HepG2 (cell line): ENCODE measurements at regions not wholly inside any gene's neighbourhood (a gene's known extent, or its start where the extent isn't known, plus 50 kb on each side); places are given as distances from the start of the nearest gene placed in this dataset.

ENCODE experiments used
- BCL6 ChIP-seq: IDR thresholded peaks from 2 replicates; pipeline ENCODE4 v1.6.1; 2016; ENCODE audit warnings: missing genetic modification reagents, missing compliant biosample characterization
- CBX5 ChIP-seq: sonication (generic); formaldehyde crosslinking; IDR thresholded peaks from 2 replicates; pipeline ENCODE4 v1.4.0; 2020; ENCODE audit warnings: missing genetic modification reagents, borderline replicate concordance
- EZH2 ChIP-seq: conservative IDR thresholded peaks from 2 replicates; pipeline ENCODE4 v1.6.1; 2012; ENCODE audit warnings: mild to moderate bottlenecking, low read depth, low read length, moderate library complexity
- IRF9 ChIP-seq: sonication (generic); formaldehyde crosslinking; IDR thresholded peaks from 2 replicates; pipeline ENCODE4 v1.8.0; 2022; ENCODE audit warnings: missing genetic modification reagents, mild to moderate bottlenecking, borderline replicate concordance
- RFX3 ChIP-seq: IDR thresholded peaks from 2 replicates; pipeline ENCODE4 v1.6.1; 2016; ENCODE audit warnings: missing biosample characterization, missing genetic modification reagents
- ZNF430 ChIP-seq: sonication (generic); formaldehyde crosslinking; IDR thresholded peaks from 2 replicates; pipeline ENCODE4 v1.9.0; 2021; ENCODE audit warnings: mild to moderate bottlenecking, missing genetic modification reagents
- ZNF619 ChIP-seq: sonication (generic); formaldehyde crosslinking; IDR thresholded peaks from 2 replicates; pipeline ENCODE4 v1.4.0; 2020; ENCODE audit warnings: mild to moderate bottlenecking, missing genetic modification reagents

DNA sequence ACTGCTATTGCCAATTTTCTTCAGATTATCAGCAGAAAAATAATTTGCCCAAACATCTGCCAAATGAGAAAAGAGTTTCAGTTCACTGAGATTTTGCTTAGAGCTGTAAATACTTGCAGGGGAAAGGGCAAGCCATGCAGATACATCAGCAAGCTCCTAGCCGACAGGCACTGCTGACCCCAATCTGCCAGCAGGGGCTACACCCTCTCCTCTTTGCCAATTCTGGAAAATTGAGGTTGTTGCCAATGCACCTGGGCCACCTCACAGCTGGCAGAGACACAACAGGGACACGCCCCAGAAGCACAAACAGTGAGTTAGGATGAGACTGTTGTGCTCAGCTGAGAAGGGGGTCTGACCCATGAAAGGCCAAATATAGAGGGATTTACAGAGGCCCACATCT lies 129.5 kb upstream of the MYO3A start:
- TF ChIP-seq EZH2: no peak
- no peak for TF ChIP-seq IRF9 (CRISPR knock-in tag)
- TF ChIP-seq CBX5 (CRISPR knock-in tag): no peak
- no peak for TF ChIP-seq ZNF619 (CRISPR knock-in tag)
- no peak for TF ChIP-seq RFX3 (CRISPR knock-in tag)
- TF ChIP-seq BCL6 (CRISPR knock-in tag): no peak
- TF ChIP-seq ZNF430: no peak
